ENCODE measurements at regions not wholly inside any gene's neighbourhood (a gene's known extent, or its start where the extent isn't known, plus 50 kb on each side); places are given as distances from the start of the nearest gene placed in this dataset.

DNA sequence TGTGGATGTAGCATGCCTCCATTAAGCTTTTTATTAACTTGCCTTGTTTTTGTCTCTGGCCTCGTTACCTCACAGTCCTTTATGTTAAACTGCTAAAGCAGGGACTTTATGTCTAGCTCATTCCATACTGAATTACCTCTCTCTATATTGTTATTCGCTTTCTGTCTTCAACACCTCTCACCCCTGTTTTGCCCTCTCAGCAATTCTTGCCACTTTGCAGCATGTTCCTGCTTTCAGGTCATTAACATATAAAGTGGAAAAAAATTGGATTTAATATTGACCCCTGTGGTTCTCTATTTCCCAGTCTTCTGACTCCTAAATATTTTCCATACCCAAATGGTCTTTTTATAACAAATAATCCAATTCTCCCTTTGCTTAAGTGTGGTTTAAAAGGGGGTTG lies 810.4 kb upstream of the KIF2B start:
- no peak for DNase-seq (ENCODE audit: low read depth)
- TF ChIP-seq, protein P1, sequence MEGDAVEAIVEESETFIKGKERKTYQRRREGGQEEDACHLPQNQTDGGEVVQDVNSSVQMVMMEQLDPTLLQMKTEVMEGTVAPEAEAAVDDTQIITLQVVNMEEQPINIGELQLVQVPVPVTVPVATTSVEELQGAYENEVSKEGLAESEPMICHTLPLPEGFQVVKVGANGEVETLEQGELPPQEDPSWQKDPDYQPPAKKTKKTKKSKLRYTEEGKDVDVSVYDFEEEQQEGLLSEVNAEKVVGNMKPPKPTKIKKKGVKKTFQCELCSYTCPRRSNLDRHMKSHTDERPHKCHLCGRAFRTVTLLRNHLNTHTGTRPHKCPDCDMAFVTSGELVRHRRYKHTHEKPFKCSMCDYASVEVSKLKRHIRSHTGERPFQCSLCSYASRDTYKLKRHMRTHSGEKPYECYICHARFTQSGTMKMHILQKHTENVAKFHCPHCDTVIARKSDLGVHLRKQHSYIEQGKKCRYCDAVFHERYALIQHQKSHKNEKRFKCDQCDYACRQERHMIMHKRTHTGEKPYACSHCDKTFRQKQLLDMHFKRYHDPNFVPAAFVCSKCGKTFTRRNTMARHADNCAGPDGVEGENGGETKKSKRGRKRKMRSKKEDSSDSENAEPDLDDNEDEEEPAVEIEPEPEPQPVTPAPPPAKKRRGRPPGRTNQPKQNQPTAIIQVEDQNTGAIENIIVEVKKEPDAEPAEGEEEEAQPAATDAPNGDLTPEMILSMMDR (IDR thresholded peaks at IDR 0.05; ENCODE audit: low read depth, low read length, missing control alignments), result no peak

DNA sequence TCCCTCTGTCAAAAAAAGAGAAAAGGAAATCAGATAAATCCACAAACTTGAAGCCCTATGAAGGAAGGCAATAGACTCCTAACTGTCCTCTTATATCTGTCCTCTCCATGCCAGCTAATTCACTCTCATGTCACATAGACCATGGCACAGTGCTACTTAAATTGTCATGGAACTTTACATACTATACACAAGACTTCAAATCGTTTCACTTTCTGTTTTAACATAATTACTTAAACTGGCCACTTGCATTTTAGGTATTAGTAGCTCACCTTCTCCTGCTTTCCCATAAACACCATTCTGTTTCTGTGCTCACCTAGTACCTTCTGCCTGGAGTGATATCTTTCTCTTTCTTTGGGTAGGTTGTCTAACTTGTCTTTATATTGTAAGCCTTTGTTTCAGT lies 816.7 kb upstream of the KIF2B start:
- no peak overlapping the region for H3K4me3 ChIP-seq (ENCODE audit: low read depth, low read length)
- DNase-seq (ENCODE audit: low read depth), result no peak
- TF ChIP-seq, protein P1 (IDR thresholded peaks at IDR 0.05; ENCODE audit: low read depth, low read length, missing control alignments), result no peak

More for the DNA sequence above, 810.4 kb upstream of the KIF2B start:
- H3K4me3 ChIP-seq (ENCODE audit: low read depth, low read length), result no peak overlapping the region

DNA sequence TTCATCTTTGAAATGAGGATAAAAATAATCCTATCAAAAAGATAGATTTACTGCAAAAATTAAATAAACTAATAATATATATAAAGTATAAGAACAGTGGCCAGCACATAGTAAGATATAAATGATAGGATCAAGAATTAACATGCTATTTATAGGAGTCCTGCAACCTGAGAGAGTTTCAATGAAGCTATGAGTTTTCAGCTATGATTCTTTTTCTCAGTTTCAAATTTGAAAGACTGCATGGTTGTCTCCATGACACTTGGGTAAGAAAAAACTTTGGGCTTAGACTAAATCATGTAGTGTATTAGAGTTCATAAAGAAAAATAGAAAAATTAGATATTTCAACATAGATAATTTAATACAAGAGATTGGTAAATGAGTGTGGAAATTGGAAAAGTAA lies 817.8 kb upstream of the KIF2B start:
- DNase-seq (ENCODE audit: low read depth), result no peak
- TF ChIP-seq, protein P1 (IDR thresholded peaks at IDR 0.05; ENCODE audit: low read depth, low read length, missing control alignments), result no peak
- no peak overlapping the region for H3K4me3 ChIP-seq (ENCODE audit: low read depth, low read length)

DNA sequence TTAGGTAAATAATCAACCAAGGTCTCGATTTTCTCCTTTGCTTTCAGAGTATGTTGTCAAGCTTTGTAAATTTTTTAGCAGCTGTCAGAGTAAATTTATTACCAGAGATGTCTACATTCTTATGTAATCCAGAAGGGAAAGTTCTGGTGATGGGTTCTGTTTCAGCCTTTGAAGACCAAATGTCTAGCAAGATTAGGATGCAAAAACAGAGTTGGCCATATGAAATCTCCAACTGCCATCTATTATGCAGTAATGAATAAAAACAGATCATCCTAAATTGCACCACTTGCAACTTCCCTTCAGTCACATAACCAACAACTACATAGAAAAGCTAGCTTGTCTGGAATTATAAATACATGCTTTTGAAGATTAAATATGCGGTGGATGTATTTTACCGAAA lies 826.8 kb upstream of the KIF2B start:
- no peak overlapping the region for H3K4me3 ChIP-seq (ENCODE audit: low read depth, low read length)
- TF ChIP-seq, protein P1 (IDR thresholded peaks at IDR 0.05; ENCODE audit: low read depth, low read length, missing control alignments), result no peak
- no peak for DNase-seq (ENCODE audit: low read depth)

DNA sequence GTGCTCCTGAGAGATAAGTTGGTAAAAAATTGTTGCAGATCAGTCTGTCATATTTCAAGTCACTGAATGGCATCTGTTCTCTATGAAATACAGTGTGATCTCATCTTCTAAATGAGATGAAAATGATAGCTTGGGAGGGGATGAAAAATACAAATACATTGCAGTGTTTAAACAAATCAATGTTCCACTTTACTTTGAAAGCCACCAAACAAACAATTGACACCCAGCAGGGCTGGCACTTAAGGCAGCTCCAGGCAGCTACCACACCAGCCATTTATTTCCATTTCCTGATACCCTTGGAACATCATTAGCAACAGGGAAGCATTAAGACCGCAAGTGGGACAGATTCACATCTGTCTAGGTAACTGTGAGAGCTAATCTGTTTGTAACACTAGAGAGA lies 827.6 kb upstream of the KIF2B start:
- DNase-seq (ENCODE audit: low read depth), result no peak
- TF ChIP-seq, protein P1 (IDR thresholded peaks at IDR 0.05; ENCODE audit: low read depth, low read length, missing control alignments), result no peak
- no peak overlapping the region for H3K4me3 ChIP-seq (ENCODE audit: low read depth, low read length)

DNA sequence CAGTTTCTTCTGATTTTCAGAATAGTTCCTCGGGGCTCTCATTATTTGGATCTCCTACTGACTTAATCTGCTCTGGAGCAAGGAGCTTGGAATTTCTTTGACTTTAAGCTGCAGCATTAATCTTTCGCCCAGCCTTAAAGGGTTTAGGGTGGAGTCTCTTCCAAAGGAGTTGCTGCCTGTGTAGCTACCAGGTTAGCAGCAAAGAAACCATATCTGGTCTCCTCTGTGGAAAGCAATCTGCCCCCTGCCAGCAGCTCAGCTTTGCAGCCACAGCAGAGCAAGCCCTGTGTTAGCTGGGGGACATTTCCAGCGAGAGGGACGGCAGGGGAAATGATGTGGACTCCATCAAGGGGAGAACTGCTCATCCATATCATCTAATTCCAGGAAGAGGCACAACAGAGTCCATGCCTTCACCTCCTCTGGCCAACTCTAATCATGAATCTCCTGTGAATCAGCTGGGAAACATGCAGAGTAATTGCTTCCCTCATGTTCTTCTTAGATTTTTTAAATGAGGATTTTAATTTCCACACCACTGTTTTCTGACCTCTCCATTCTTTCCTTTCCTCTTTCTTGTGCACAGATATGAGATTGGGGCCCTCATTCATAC lies 827.6 kb upstream of the CA10 start:
- no peak for DNase-seq (ENCODE audit: low read depth)
- no peak overlapping the region for H3K4me3 ChIP-seq (ENCODE audit: low read depth, low read length)
- TF ChIP-seq, protein P1 (IDR thresholded peaks at IDR 0.05; ENCODE audit: low read depth, low read length, missing control alignments), result no peak

DNA sequence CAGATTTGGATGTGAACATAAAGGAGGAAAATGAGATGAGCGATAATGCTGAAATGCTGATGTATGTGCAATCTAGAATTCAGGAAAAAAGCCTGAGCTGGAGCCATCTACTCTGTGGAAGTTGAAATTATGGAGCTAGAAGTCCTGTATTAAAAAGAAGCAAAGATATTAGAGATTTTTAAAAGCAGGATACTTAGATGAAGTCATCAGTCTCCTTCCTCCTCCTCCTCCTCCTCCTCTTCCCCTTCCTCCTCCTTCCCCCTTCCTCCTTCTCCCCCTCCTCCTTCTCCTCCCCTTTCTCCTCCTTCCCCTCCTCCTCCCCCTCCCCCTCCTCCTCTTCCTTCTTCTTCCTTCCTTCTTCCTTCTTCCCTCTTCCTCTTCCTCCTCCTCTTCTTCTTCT lies 823.8 kb upstream of the CA10 start:
- no peak overlapping the region for H3K4me3 ChIP-seq (ENCODE audit: low read depth, low read length)
- TF ChIP-seq, protein P1 (IDR thresholded peaks at IDR 0.05; ENCODE audit: low read depth, low read length, missing control alignments), result no peak
- DNase-seq (ENCODE audit: low read depth), result no peak
